HCT116 (cell line): ENCODE measurements at regions not wholly inside any gene's neighbourhood (a gene's known extent, or its start where the extent isn't known, plus 50 kb on each side); places are given as distances from the start of the nearest gene placed in this dataset.

Source experiments
- ATAC-seq: fragments of 200-7000 bp; cut with Tn5 transposase; 2 replicates; pipeline ENCODE4 v1.9.1; 2020; ENCODE audit warnings: mild to moderate bottlenecking, moderate library complexity
- BruUV-seq: library from RNA; stranded (reverse); fragments of 400-500 nt; replicated peaks from 2 replicates; lab custom pipeline; 2021; lab: Mats Ljungman, UMichigan
- CTCF ChIA-PET: fragments of 300-600 bp; sonication (Branson Sonifier 250); formaldehyde crosslinking; loops from one replicate; lab custom pipeline; 2021; ENCODE audit warnings: antibody characterized with exemption; lab: Charles Lee
- POLR2A ChIA-PET: fragments of 300-600, 350-600 bp; sonication (Branson Sonifier 250); formaldehyde crosslinking; loops from one replicate; lab custom pipeline; 2021; ENCODE audit warnings: antibody characterized with exemption; lab: Charles Lee
- RAD21 ChIA-PET, 2 experiments: fragments of 300-600 bp; sonication (Branson Sonifier 250); formaldehyde crosslinking; loops; one replicate each; lab custom pipeline; 2023; ENCODE audit warnings: low total read pairs in 2 of 2; ENCODE audit not compliant: uncharacterized antibody in 2 of 2, unreplicated experiment in 2 of 2, low non-redundant PET in 1 of 2; lab: Charles Lee
- DNase-seq: peaks from one replicate; pipeline ENCODE4 v3.0.0-alpha.2; 2010; ENCODE audit warnings: low read depth, low spot score
- H2AFZ ChIP-seq: fragments of 200-600 bp; shearing (Covaris generic), sonication (generic); 2 replicates; pipeline ENCODE4 v1.6.1; 2017; ENCODE audit warnings: low read depth, mixed run types, mixed read lengths, antibody characterized with exemption, low read length; ENCODE audit not compliant: poor library complexity, severe bottlenecking
- H3K27ac ChIP-seq: 2 replicates; pipeline ENCODE4 v1.5.1; 2012; ENCODE audit warnings: low read depth, low read length
- H3K27me3 ChIP-seq: fragments of 200-600 bp; sonication (generic); 2 replicates; pipeline ENCODE4 v1.6.1; 2016; ENCODE audit warnings: mixed run types, low read length, mixed read lengths; ENCODE audit not compliant: insufficient read depth
- H3K36me3 ChIP-seq, 2 experiments: fragments of 200-500 bp in 1 of 2; fragments of 200-600 bp in 1 of 2; sonication (Bioruptor generic) in 1 of 2; sonication (generic) in 1 of 2; 2 replicates each; pipeline versions ENCODE4 v1.5.1 to v1.6.1; 2014 to 2016; ENCODE audit warnings: low read length in 2 of 2, inconsistent platforms in 1 of 2, mixed read lengths in 1 of 2, mixed run types in 1 of 2; ENCODE audit not compliant: insufficient read depth in 2 of 2, control insufficient read depth in 1 of 2
- H3K4me1 ChIP-seq, 2 experiments: fragments of 200-600 bp in 1 of 2; sonication (generic) in 1 of 2; 2 replicates each; pipeline versions ENCODE4 v1.5.1 to v1.6.1; 2012 to 2017; ENCODE audit warnings: low read length in 2 of 2, inconsistent platforms in 1 of 2, mild to moderate bottlenecking in 1 of 2, mixed read lengths in 1 of 2, mixed run types in 1 of 2, moderate library complexity in 1 of 2; ENCODE audit not compliant: insufficient read depth in 2 of 2, control insufficient read depth in 1 of 2
- H3K4me2 ChIP-seq: fragments of 200-600 bp; sonication (generic); 2 replicates; pipeline ENCODE4 v1.6.1; 2017; ENCODE audit warnings: mixed run types, low read length, mixed read lengths
- H3K4me3 ChIP-seq, 2 experiments: fragments of 200-600 bp in 1 of 2; sonication (generic) in 1 of 2; replicated peaks in 1 of 2; 2 replicates each; pipeline ENCODE4 v1.5.1; 2011 to 2016; ENCODE audit warnings: low read length in 2 of 2, control low read depth in 1 of 2, low read depth in 1 of 2, mild to moderate bottlenecking in 1 of 2, mixed read lengths in 1 of 2, mixed run types in 1 of 2
- H3K79me2 ChIP-seq: fragments of 200-600 bp; sonication (generic); 2 replicates; pipeline ENCODE4 v1.6.1; 2017; ENCODE audit warnings: mild to moderate bottlenecking, mixed run types, low read length, moderate library complexity, mixed read lengths; ENCODE audit not compliant: insufficient read depth
- H3K9ac ChIP-seq: fragments of 200-600 bp; sonication (generic); 2 replicates; pipeline ENCODE4 v1.6.1; 2016; ENCODE audit warnings: low read length, mixed read lengths
- H3K9me2 ChIP-seq: fragments of 200-600 bp; sonication (generic), shearing (Covaris generic); 2 replicates; pipeline ENCODE4 v1.6.1; 2017; ENCODE audit warnings: mixed run types, mild to moderate bottlenecking, moderate library complexity; ENCODE audit not compliant: insufficient read depth
- H3K9me3 ChIP-seq, 2 experiments: fragments of 200-500 bp in 1 of 2; fragments of 200-600 bp in 1 of 2; sonication (Bioruptor generic) in 1 of 2; sonication (generic) in 1 of 2; 2 replicates each; pipeline ENCODE4 v1.6.1; 2014 to 2017; ENCODE audit warnings: low read length in 2 of 2, mixed read lengths in 2 of 2, inconsistent platforms in 1 of 2, low read depth in 1 of 2, mild to moderate bottlenecking in 1 of 2, mixed run types in 1 of 2, moderate library complexity in 1 of 2; ENCODE audit not compliant: control insufficient read depth in 1 of 2, insufficient read depth in 1 of 2
- H4K20me1 ChIP-seq: fragments of 200-600 bp; sonication (generic), shearing (Covaris generic); 2 replicates; pipeline ENCODE4 v1.6.1; 2017; ENCODE audit warnings: mixed run types, mild to moderate bottlenecking, moderate library complexity; ENCODE audit not compliant: insufficient read depth
- ATF3 ChIP-seq: IDR thresholded peaks from 2 replicates; pipeline ENCODE4 v1.6.1; 2012
- CEBPB ChIP-seq: IDR thresholded peaks from 2 replicates; pipeline ENCODE4 v1.6.1; 2012; ENCODE audit warnings: low read depth
- EZH2 ChIP-seq: fragments of 200-600 bp; sonication (generic); IDR thresholded peaks from 2 replicates; pipeline ENCODE4 v1.6.1; 2017; ENCODE audit warnings: antibody characterized with exemption, mixed run types
- EZH2phosphoT487 ChIP-seq: fragments of 200-600 bp; IDR thresholded peaks from 2 replicates; pipeline ENCODE4 v1.6.1; 2018; ENCODE audit warnings: antibody characterized with exemption, borderline replicate concordance
- FOSL1 ChIP-seq: IDR thresholded peaks from 2 replicates; pipeline ENCODE4 v1.6.1; 2012; ENCODE audit warnings: low read depth
- JUND ChIP-seq: IDR thresholded peaks from 2 replicates; pipeline ENCODE4 v1.6.1; 2012
- POLR2AphosphoS5 ChIP-seq: IDR thresholded peaks from 2 replicates; pipeline ENCODE4 v1.6.1; 2011; ENCODE audit warnings: mild to moderate bottlenecking, low read depth, low read length, moderate library complexity
- RAD21 ChIP-seq: IDR thresholded peaks from 2 replicates; pipeline ENCODE4 v1.6.1; 2012; ENCODE audit warnings: low read depth, mild to moderate bottlenecking
- REST ChIP-seq: IDR thresholded peaks from 2 replicates; pipeline ENCODE4 v1.6.1; 2012; ENCODE audit warnings: low read depth
- SP1 ChIP-seq: IDR thresholded peaks from 2 replicates; pipeline ENCODE4 v1.6.1; 2012; ENCODE audit warnings: low read depth
- ZFX ChIP-seq: fragments of 450-650 bp; IDR thresholded peaks from 2 replicates; pipeline ENCODE4 v1.6.1; 2017
- ZNF274 ChIP-seq: fragments of 200-500 bp; sonication (Bioruptor generic); IDR thresholded peaks from 2 replicates; pipeline ENCODE4 v1.6.1; 2014; ENCODE audit warnings: mild to moderate bottlenecking, low read depth, low read length, inconsistent platforms
- intact Hi-C: fragments of 100-400 bp; cut with micrococcal nuclease; formaldehyde crosslinking; loops from 2 replicates; pipeline ENCODE4 v1.10.0; 2022
- TF ChIP-seq, protein P1 (sequence below): IDR thresholded peaks from 2 replicates; pipeline ENCODE4 v1.6.1; 2012

DNA sequence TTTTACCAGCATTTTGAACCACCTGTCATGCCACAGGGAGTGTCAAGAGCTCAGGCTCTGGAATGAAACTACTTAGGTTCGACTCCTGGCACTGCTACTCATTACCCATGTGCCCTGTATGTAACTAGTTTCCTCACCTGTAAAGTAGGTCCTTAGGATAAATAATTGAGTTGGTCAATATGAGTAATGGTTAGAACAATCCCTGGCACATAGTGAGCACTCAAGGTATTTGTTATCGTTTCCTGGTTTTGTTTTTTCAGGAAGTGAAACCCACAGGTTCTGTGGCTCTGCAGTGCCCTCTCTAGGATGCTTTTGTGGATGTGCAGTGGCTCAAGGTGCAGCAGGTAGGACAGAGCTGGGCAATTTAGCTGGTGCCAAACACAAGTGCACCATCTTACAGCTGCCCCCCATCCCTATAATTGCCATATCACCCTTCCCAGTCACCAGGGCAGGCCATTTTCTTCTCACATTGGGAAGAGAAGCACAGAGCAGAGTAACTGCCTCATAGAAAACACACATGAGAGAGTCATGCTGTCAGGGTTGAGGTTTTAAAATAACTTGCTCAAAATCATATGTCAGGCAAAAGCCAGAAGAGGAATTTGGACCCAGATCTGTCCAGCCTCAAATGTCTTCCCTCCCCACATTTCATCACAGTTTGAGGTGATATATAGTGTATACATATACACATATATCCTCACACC lies 297.5 kb downstream of the RPAP3 start (continued):
- TF ChIP-seq FOSL1 = no peak
- no peak for TF ChIP-seq ZFX

- Histone ChIP-seq H4K20me1 (no peaks in the 10 kb centered on the region), H3K4me3 (no peak overlapping the region), H3K9me3 (no peaks in the 10 kb centered on the region), H3K27ac (no peak overlapping the region), H3K27me3 (no peaks in the 10 kb centered on the region), H3K9ac (no peak overlapping the region), H3K9me2 (no peaks in the 10 kb centered on the region), H3K4me1 (peaks cover 0 to 6% of the 10 kb centered on the region in 2 experiments; a peak in 1 of 4 replicates), H3K79me2 (no peaks in the 10 kb centered on the region), H2AFZ (peak overlapping the region; percentile 71), H3K36me3 (no peaks in the 10 kb centered on the region)
- CTCF ChIA-PET = interaction anchor here (1.0 to 2.1 kb wide), 8 partner anchors 8 to 431 kb away, joined by 3 to 35 read pairs (median 6); no protein-coding TSS in a partner anchor
- intact Hi-C loops = no loop called here
- no TSS peak for BruUV-seq
- POLR2A ChIA-PET = interaction anchor here (1.3 kb wide), 1 partner anchor 373 kb away, joined by 3 read pairs; no protein-coding TSS in a partner anchor
- no peak for DNase-seq
- RAD21 ChIA-PET = interaction anchor here (1.0 to 1.3 kb wide), 3 partner anchors 328 to 375 kb away, joined by 3 to 7 read pairs (median 3); partner anchors contain the start of gene AMIGO2 (in 1 of the 2)
- no peak for TF ChIP-seq EZH2phosphoT487
- no peak for TF ChIP-seq ATF3
- no peak for TF ChIP-seq REST
- no peak for TF ChIP-seq RAD21
- TF ChIP-seq SP1 = no peak
- TF ChIP-seq, protein P1, sequence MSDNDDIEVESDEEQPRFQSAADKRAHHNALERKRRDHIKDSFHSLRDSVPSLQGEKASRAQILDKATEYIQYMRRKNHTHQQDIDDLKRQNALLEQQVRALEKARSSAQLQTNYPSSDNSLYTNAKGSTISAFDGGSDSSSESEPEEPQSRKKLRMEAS = no peak
- no peak for TF ChIP-seq ZFX
- TF ChIP-seq POLR2AphosphoS5 = no peak
- TF ChIP-seq CEBPB = no peak
- no peak for TF ChIP-seq JUND
- TF ChIP-seq EZH2 = no peak
- no peak for TF ChIP-seq ZNF274
- TF ChIP-seq, all 23 proteins: peak for 0
- ATAC-seq = no peak
- no peak overlapping the region for H3K4me2 ChIP-seq
These were observed 298.2 kb downstream of the RPAP3 start for GRCh38 chr12:47407463-47408129.
